Heart left ventricle (tissue), 16 donors: ENCODE measurements at regions not wholly inside any gene's neighbourhood (a gene's known extent, or its start where the extent isn't known, plus 50 kb on each side); places are given as distances from the start of the nearest gene placed in this dataset.

Experiments used
- ATAC-seq, 4 donors: fragments of 200-7000 bp; cut with Tn5 transposase; one replicate each; pipeline ENCODE4 v1.9.1; 2020 to 2022; ENCODE audit warnings: moderate library complexity in 4 of 4, mild to moderate bottlenecking in 3 of 4, moderate number of reproducible peaks in 1 of 4
- DNase-seq, 5 donors: peaks; one replicate each; pipeline ENCODE4 v3.0.0-alpha.2; 2020
- H3K27ac ChIP-seq, 12 donors: fragments of 200-600 bp; sonication (generic) in 4 of 12; one replicate each; pipeline versions ENCODE4 v1.5.0 to v1.8.0; 2016 to 2022; ENCODE audit warnings: mild to moderate bottlenecking in 2 of 12
- H3K27me3 ChIP-seq, 9 donors: fragments of 200-600 bp; sonication (generic) in 2 of 9; one replicate each; pipeline versions ENCODE4 v1.5.1 to v1.8.0; 2016 to 2022; ENCODE audit warnings: mild to moderate bottlenecking in 3 of 9
- H3K36me3 ChIP-seq, 9 donors: fragments of 200-600 bp; sonication (generic) in 2 of 9; one replicate each; pipeline versions ENCODE4 v1.5.0 to v1.8.0; 2018 to 2022; ENCODE audit warnings: mild to moderate bottlenecking in 2 of 9
- H3K4me1 ChIP-seq, 12 donors: fragments of 200-600 bp; sonication (generic) in 4 of 12; one replicate each; pipeline versions ENCODE4 v1.5.0 to v1.8.0; 2016 to 2022; ENCODE audit warnings: mild to moderate bottlenecking in 3 of 12
- H3K4me3 ChIP-seq, 12 donors: fragments of 200-600 bp; sonication (generic) in 4 of 12; one replicate each; pipeline versions ENCODE4 v1.5.0 to v1.8.0; 2017 to 2022; ENCODE audit warnings: mild to moderate bottlenecking in 9 of 12, moderate library complexity in 4 of 12
- H3K9me3 ChIP-seq, 12 donors: fragments of 200-600 bp; sonication (generic) in 4 of 12; one replicate each; pipeline versions ENCODE4 v1.5.0 to v1.8.0; 2016 to 2022; ENCODE audit warnings: mild to moderate bottlenecking in 1 of 12
- POLR2A ChIP-seq, 2 donors: fragments of 450-650 bp; IDR thresholded peaks; one replicate each; pipeline ENCODE4 v1.6.1; 2017; ENCODE audit warnings: antibody characterized with exemption in 2 of 2, mild to moderate bottlenecking in 2 of 2, moderate library complexity in 2 of 2
- WGBS, 4 donors: extraction: QIAGEN DNeasy Blood & Tissue Kit in 2 of 4; methylation state at CpG; one replicate each; pipeline versions ENCODE4 v1.1.5 to v1.1.7; 2013 to 2018; 5-methylcytosine and 5-hydroxymethylcytosine counted together
- intact Hi-C, 10 donors: fragments of 100-400 bp; cut with DNase I; formaldehyde crosslinking; loops; one replicate each; pipeline versions ENCODE4 v1.11.1 to v1.14.2; 2022
- TF ChIP-seq, protein P1 (sequence below), 12 donors: fragments of 200-600 bp; sonication (generic) in 4 of 12; IDR thresholded peaks; one replicate each; pipeline versions ENCODE4 v1.5.0 to v1.8.0; 2018 to 2022; ENCODE audit warnings: antibody characterized with exemption in 12 of 12, mild to moderate bottlenecking in 5 of 12
- donor health status: ischemic (EF 13 %, LVEDD 7.1; RV severe dilation, severe dysfunction).
- donor health status: healthy with polysubstance abuse.
- donor health status: DM: no; HTN: yes; CAD: no.
- donor health status: DM: no; HTN: no; CAD: no.
- donor health status: ischemic (EF 25% LVEDD 6.9; RV normal size, moderate dysfunction).
- donor health status: ischemic (EF 25% LVEDD 5.7; RV mildly dilated, moderate dysfunction).
- donor health status: healthy.
- donor health status: DM: yes; HTN: yes; CAD: no.
- donor health status: ischemic (EF 35%, LVEDD 5.7; RV mildly dilated, moderate dysfunction).
- donor health status: nonischemic (EF 11% LVEDD 7.7; RV severe dilation, severe dysfunction).
- donor health status: DM: yes; HTN: yes; CAD: no.
- donor health status: PGD.
- donor health status: ischemic (EF 29% LVEDD 5.4; RV normal size, mild dysfunction).
- donor health status: nonischemic (EF 23%, LVEDD 6.1; RV moderate dilation, normal function).

DNA sequence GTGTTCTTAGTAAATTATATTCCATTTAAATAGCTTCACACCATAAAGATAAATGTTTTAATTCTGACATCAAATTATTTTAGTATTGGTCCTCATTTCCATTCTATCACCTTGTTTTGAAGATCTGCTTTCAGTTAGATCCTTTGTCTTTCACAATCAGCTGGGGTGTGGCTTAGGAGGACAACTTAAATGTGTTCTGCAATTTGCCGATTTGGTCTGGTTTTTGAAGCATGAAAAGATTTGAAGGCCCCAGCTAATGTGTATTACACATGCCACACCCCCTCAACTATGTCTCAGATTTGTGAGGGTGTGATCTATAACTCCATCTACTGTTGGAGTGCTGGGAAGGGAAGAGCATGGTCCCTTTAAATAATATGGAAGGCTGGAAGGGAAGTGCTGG is 516.1 kb upstream of the GOLIM4 start:
- TF ChIP-seq, protein P1, sequence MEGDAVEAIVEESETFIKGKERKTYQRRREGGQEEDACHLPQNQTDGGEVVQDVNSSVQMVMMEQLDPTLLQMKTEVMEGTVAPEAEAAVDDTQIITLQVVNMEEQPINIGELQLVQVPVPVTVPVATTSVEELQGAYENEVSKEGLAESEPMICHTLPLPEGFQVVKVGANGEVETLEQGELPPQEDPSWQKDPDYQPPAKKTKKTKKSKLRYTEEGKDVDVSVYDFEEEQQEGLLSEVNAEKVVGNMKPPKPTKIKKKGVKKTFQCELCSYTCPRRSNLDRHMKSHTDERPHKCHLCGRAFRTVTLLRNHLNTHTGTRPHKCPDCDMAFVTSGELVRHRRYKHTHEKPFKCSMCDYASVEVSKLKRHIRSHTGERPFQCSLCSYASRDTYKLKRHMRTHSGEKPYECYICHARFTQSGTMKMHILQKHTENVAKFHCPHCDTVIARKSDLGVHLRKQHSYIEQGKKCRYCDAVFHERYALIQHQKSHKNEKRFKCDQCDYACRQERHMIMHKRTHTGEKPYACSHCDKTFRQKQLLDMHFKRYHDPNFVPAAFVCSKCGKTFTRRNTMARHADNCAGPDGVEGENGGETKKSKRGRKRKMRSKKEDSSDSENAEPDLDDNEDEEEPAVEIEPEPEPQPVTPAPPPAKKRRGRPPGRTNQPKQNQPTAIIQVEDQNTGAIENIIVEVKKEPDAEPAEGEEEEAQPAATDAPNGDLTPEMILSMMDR (IDR thresholded peaks at IDR 0.05) = no peak
- TF ChIP-seq POLR2A (IDR thresholded peaks at IDR 0.05) = no peak
- no peaks in the 10 kb centered on the region for H3K4me1 ChIP-seq
- DNase-seq (no peak), ATAC-seq (no peak)
- 85 to 100% (median 95%) methylated on average over 1 of the region's 1 CpG for WGBS, 4 donors
- H3K27ac ChIP-seq = no peak overlapping the region
- intact Hi-C loops = loop anchor here in 1 of 10 donors (10.0 kb wide), 1 partner anchor 397 kb away; no protein-coding TSS in a partner anchor
- peaks cover 0 to 10% (median 0%) of the 10 kb centered on the region in 9 donors for H3K27me3 ChIP-seq
- no peaks in the 10 kb centered on the region for H3K36me3 ChIP-seq
- no peaks in the 10 kb centered on the region for H3K9me3 ChIP-seq
- no peak overlapping the region for H3K4me3 ChIP-seq

DNA sequence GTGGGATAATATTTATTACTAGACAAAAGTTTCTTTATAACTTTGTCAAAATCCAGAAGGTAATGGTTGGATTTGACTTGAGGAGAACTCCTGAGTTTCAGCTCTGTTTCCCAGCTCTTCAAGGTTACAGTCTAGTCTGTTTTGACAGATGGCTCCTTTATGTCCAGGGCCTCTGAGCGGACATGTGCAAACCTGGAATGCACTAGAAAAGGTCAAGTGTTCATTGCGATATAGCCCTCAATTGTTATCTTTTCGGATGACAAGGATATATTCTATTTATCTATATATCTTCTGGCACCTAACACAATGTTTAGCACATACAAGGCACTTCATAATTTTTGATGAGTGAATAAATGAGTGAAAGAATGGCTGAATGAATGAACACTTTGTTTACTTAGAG is 513.2 kb upstream of the GOLIM4 start:
- H3K4me1 ChIP-seq = no peaks in the 10 kb centered on the region
- ATAC-seq (no peak), DNase-seq (no peak)
- H3K27me3 ChIP-seq = peaks cover 0 to 10% (median 0%) of the 10 kb centered on the region in 9 donors
- no peaks in the 10 kb centered on the region for H3K36me3 ChIP-seq
- intact Hi-C loops = no loop called here
- H3K9me3 ChIP-seq = no peaks in the 10 kb centered on the region
- WGBS, 4 donors = 77 to 88% (median 87%) methylated on average over 3 of the region's 3 CpGs
- no peak for TF ChIP-seq POLR2A (IDR thresholded peaks at IDR 0.05)
- TF ChIP-seq, protein P1 (IDR thresholded peaks at IDR 0.05) = no peak
- no peak overlapping the region for H3K4me3 ChIP-seq
- no peak overlapping the region for H3K27ac ChIP-seq

DNA sequence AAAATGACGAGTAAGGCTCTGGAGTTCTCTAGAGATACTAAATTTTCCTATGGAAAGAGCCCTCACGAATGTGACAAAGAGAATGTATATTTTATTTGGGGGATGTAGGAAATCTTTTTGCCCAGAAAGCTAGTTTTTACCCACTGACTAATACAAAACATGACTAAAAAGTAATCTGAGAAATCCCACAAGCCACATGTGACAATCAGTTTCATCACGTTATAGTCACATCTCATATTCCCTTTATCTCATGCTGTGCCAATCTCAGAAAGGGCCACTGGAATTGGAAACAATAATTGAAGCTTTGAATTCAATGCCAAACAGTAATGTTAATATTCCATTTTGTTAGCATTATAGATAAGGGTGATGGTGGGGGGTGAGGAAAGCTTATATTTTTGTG is 509.0 kb upstream of the GOLIM4 start:
- TF ChIP-seq, protein P1 (IDR thresholded peaks at IDR 0.05) = no peak
- no peak for TF ChIP-seq POLR2A (IDR thresholded peaks at IDR 0.05)
- 84 to 86% (median 86%) methylated on average over 3 of the region's 3 CpGs for WGBS, 4 donors
- Histone ChIP-seq H3K9me3 (no peaks in the 10 kb centered on the region), H3K4me3 (no peak overlapping the region), H3K27me3 (peaks cover 0 to 11% (median 0%) of the 10 kb centered on the region in 9 donors), H3K27ac (no peak overlapping the region), H3K4me1 (no peaks in the 10 kb centered on the region), H3K36me3 (no peaks in the 10 kb centered on the region)
- intact Hi-C loops = no loop called here
- no peak for DNase-seq
- no peak for ATAC-seq

DNA sequence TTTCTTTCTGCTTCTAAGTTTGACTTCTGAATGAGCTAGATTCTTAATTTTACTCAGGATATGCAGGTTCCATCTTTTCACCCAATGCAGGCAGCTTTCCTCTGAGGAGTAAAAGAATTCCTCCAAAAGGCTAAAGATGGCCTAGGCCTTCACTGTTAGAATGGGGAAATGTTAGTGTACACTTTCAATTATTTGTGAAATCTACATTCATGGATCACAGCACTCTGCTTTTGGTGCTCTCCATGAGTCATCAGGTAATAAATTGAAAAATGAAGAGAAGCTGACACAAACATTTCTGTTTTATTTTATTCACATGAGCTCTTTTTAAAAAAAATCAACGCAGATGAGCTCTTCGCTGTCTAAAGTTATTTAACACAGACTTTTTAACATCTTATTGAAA is 502.5 kb upstream of the GOLIM4 start:
- Histone ChIP-seq H3K27me3 (peaks cover 0 to 9% (median 0%) of the 10 kb centered on the region in 9 donors), H3K9me3 (no peaks in the 10 kb centered on the region), H3K4me3 (no peak overlapping the region), H3K36me3 (no peaks in the 10 kb centered on the region), H3K27ac (no peak overlapping the region), H3K4me1 (no peaks in the 10 kb centered on the region)
- TF ChIP-seq POLR2A (IDR thresholded peaks at IDR 0.05) = no peak
- TF ChIP-seq, protein P1 (IDR thresholded peaks at IDR 0.05) = no peak
- ATAC-seq (no peak), DNase-seq (no peak)
- WGBS, 4 donors = 95 to 97% (median 96%) methylated on average over 2 of the region's 2 CpGs
- intact Hi-C loops = no loop called here
